ENCODE measurements at regions not wholly inside any gene's neighbourhood (a gene's known extent, or its start where the extent isn't known, plus 50 kb on each side); places are given as distances from the start of the nearest gene placed in this dataset.

DNA sequence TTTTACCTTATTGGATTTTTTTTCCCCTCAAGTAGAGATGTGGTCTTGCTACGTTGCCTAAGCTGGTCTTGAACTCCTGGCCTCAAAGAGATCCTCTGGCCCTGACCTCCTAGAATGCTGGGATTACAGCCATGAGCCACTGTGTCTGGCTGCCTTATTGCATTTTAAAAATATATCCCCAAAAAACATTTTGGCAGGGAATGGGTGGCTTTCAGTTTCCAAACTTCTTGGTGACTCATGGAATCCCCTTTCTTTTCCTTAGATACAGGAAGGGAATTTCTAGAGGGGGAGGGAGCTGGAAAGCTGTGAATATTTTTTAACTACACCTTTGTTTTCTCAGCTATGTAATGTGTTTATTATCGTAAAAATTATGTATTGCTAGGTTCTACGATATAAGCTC is 73.3 kb downstream of the SNRPE start:
- no peak for TF ChIP-seq FOXM1 (IDR thresholded peaks at IDR 0.05; ENCODE audit: borderline replicate concordance)
- no peak for TF ChIP-seq SUZ12 (IDR thresholded peaks at IDR 0.05)
- TF ChIP-seq FOXK2 (IDR thresholded peaks at IDR 0.05), result no peak
- TF ChIP-seq HDGF (IDR thresholded peaks at IDR 0.05; ENCODE audit: borderline replicate concordance), result no peak
- TF ChIP-seq TARDBP (IDR thresholded peaks at IDR 0.05), result no peak
- TF ChIP-seq, protein P1, sequence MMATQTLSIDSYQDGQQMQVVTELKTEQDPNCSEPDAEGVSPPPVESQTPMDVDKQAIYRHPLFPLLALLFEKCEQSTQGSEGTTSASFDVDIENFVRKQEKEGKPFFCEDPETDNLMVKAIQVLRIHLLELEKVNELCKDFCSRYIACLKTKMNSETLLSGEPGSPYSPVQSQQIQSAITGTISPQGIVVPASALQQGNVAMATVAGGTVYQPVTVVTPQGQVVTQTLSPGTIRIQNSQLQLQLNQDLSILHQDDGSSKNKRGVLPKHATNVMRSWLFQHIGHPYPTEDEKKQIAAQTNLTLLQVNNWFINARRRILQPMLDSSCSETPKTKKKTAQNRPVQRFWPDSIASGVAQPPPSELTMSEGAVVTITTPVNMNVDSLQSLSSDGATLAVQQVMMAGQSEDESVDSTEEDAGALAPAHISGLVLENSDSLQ (IDR thresholded peaks at IDR 0.05), result no peak
- TF ChIP-seq BHLHE40 (IDR thresholded peaks at IDR 0.05; ENCODE audit: borderline replicate concordance), result no peak
- no peak for TF ChIP-seq ARNT (IDR thresholded peaks at IDR 0.05)
- no peak for TF ChIP-seq SP1 (IDR thresholded peaks at IDR 0.05)
- no peak for TF ChIP-seq FOXA1 (IDR thresholded peaks at IDR 0.05)
- no peak for TF ChIP-seq ZNF384 (IDR thresholded peaks at IDR 0.05)
- TF ChIP-seq ELF4 (IDR thresholded peaks at IDR 0.05), result no peak

All from HEK293T (cell line).